ENCODE measurements at regions not wholly inside any gene's neighbourhood (a gene's known extent, or its start where the extent isn't known, plus 50 kb on each side); places are given as distances from the start of the nearest gene placed in this dataset.

DNA sequence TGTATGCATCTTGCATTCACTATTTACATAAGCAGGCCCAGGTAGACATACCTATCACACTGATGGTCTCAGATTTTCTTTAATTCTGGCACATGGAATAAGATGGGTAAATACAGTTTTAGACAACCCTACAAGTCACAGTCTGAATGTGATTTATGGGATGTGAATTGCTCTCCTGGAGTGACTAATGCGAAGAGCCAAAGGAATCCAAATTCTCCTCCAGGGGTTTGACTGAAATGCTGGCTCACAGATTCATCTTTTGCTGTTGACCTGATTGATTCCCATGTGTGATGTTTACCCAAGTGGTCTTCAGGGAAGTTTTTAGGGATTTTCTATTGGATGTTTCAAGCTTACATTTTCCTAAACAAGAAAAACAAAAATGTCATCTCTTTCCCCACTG is 277.9 kb upstream of the MON1B start:
- no peak overlapping the region for H3K4me3 Mint-ChIP-seq
- no peaks in the 10 kb centered on the region for H3K36me3 Mint-ChIP-seq
- H3K9me3 Mint-ChIP-seq: peaks cover 0 to 3% (median 0%) of the 10 kb centered on the region in 7 donors
- no peak overlapping the region for H3K27ac Mint-ChIP-seq
- no peaks in the 10 kb centered on the region for H3K27me3 Mint-ChIP-seq
- no peak for ATAC-seq (ENCODE audit: low read depth in 2 of 2)
- H3K4me1 Mint-ChIP-seq: no peaks in the 10 kb centered on the region
- no peak for DNase-seq

DNA sequence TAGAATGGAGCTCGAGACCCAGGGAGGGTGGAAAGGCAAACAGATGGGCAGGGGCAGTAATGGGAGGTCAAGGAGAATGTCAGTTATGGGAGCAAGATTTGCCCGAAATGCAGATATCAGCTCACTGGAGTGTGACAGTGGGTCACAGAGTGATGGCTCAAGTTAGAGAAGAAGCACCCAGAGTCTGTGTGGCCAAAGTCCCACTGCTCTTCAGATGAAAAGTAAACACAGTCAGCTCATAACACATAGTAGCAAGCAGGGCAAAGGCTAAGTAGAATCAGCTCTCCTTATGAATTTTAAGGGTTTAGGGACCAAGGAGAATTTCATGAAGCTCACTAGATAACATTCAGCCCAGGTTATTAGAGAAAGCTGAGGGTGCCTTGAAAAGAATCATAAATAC is 264.9 kb upstream of the MON1B start:
- no peaks in the 10 kb centered on the region for H3K36me3 Mint-ChIP-seq
- H3K27ac Mint-ChIP-seq: no peak overlapping the region
- peaks cover 0 to 7% (median 0%) of the 10 kb centered on the region in 7 donors for H3K9me3 Mint-ChIP-seq
- H3K27me3 Mint-ChIP-seq: no peaks in the 10 kb centered on the region
- H3K4me1 Mint-ChIP-seq: no peaks in the 10 kb centered on the region
- DNase-seq (no peak), ATAC-seq (ENCODE audit: low read depth in 2 of 2) (no peak)
- no peak overlapping the region for H3K4me3 Mint-ChIP-seq

DNA sequence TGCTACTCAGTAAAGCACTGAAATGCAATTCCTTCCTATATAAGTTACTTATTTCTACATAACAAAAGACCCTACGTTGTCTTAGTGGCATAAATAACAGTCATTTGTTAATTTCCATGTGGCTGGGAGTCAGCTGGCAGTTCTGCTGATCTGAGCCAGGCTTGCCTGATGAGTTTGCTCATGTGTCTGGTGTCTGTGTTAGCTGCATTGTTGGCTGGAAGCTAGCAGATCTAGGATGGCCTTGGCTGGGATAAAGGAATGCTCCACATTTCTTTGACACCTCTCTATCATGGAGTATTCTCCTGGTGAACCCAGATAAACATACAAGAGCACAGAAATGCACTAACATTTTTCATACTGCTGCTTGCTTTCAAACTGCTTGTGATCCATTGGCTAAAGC is 264.4 kb upstream of the MON1B start:
- DNase-seq: no peak
- no peaks in the 10 kb centered on the region for H3K36me3 Mint-ChIP-seq
- H3K4me3 Mint-ChIP-seq: no peak overlapping the region
- no peaks in the 10 kb centered on the region for H3K27me3 Mint-ChIP-seq
- no peak for ATAC-seq (ENCODE audit: low read depth in 2 of 2)
- no peaks in the 10 kb centered on the region for H3K4me1 Mint-ChIP-seq
- H3K9me3 Mint-ChIP-seq: peaks cover 0 to 7% (median 0%) of the 10 kb centered on the region in 7 donors
- no peak overlapping the region for H3K27ac Mint-ChIP-seq

DNA sequence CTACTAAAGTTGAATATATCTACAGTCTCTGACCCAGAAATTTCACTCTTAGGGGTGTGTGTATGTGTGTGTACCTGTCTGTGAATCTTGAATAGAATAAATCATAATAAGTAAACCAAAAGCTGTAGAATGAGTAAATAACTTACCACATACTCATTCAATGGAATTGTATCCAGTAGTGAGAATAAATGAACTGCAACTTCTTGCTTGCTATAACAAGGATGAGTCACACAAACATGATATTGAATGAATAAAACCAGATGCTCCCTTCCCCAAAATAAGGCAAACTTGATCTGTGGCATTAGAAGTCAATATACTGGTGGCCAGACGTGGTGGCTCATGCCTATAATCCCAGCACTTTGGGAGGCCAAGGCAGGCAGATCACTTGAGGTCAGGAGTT is 259.8 kb upstream of the MON1B start:
- H3K4me1 Mint-ChIP-seq: no peaks in the 10 kb centered on the region

GRCh38 chr16:76932541-76933211 is 258.3 kb upstream of the MON1B start:
- Mint-ChIP-seq H3K27me3 (no peaks in the 10 kb centered on the region), H3K4me3 (no peak overlapping the region), H3K4me1 (no peaks in the 10 kb centered on the region), H3K27ac (no peak overlapping the region), H3K9me3 (peaks cover 0 to 5% (median 0%) of the 10 kb centered on the region in 7 donors), H3K36me3 (no peaks in the 10 kb centered on the region)
- ATAC-seq (ENCODE audit: low read depth in 2 of 2) (no peak), DNase-seq (no peak)

More for the DNA sequence above, 259.8 kb upstream of the MON1B start:
- H3K27me3 Mint-ChIP-seq: no peaks in the 10 kb centered on the region
- H3K36me3 Mint-ChIP-seq: no peaks in the 10 kb centered on the region
- H3K27ac Mint-ChIP-seq: no peak overlapping the region
- no peak overlapping the region for H3K4me3 Mint-ChIP-seq
- no peak for ATAC-seq (ENCODE audit: low read depth in 2 of 2)
- no peak for DNase-seq
- peaks cover 0 to 5% (median 0%) of the 10 kb centered on the region in 7 donors for H3K9me3 Mint-ChIP-seq

DNA sequence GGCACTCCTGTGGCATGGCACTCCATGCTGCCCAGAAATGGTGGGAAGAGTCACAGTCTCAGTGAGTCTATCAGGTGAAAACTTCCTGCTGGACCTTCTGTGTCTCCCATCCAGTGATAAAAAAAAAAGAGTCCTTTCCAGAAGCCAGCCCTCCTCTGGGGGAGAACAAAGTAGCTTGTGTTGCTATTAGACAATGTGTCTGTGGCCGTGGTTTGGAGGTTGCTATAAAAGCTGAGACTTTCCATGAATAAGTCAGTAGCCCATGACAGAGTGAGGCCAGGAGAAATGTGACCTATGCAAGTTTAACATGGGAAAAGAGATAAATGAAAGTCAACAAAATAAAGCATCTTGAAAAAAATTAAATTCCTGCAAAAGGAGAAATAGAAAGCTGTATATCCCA is 250.7 kb upstream of the MON1B start:
- H3K9me3 Mint-ChIP-seq: peaks cover 0 to 5% (median 2%) of the 10 kb centered on the region in 7 donors
- no peak overlapping the region for H3K4me3 Mint-ChIP-seq
- peaks cover 0 to 7% (median 0%) of the 10 kb centered on the region in 3 donors for H3K27me3 Mint-ChIP-seq
- no peak overlapping the region for H3K27ac Mint-ChIP-seq
- DNase-seq (no peak), ATAC-seq (ENCODE audit: low read depth in 2 of 2) (no peak)
- no peaks in the 10 kb centered on the region for H3K36me3 Mint-ChIP-seq
- no peaks in the 10 kb centered on the region for H3K4me1 Mint-ChIP-seq

DNA sequence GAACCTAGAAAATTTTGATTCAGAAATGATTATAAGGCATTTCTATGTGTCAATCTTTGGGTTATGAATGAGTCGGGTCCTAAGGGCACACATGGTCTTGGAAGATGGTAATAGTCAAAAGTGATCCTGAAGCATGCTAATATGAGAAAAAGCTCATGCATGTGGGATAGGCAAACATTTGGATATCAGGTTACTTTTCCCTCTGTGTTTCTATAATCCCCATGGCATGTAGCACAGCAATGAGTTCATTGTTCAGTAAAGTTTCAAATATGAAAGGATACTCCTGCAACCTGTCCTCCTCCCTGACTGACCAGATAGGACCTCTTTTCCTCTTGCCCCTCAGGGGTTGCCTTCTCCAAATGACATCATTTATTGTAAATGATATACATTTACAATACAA is 249.9 kb upstream of the MON1B start:
- Mint-ChIP-seq H3K27ac (no peak overlapping the region), H3K9me3 (peaks cover 0 to 2% (median 0%) of the 10 kb centered on the region in 7 donors), H3K4me1 (no peaks in the 10 kb centered on the region), H3K36me3 (no peaks in the 10 kb centered on the region), H3K27me3 (peaks cover 0 to 7% (median 0%) of the 10 kb centered on the region in 3 donors), H3K4me3 (no peak overlapping the region)
- ATAC-seq (ENCODE audit: low read depth in 2 of 2): no peak
- no peak for DNase-seq

- H3K9me3 Mint-ChIP-seq: peaks cover 0 to 2% (median 0%) of the 10 kb centered on the region in 7 donors
- H3K36me3 Mint-ChIP-seq: no peaks in the 10 kb centered on the region
- no peak overlapping the region for H3K4me3 Mint-ChIP-seq
- no peak for ATAC-seq (ENCODE audit: low read depth in 2 of 2)
- H3K4me1 Mint-ChIP-seq: no peaks in the 10 kb centered on the region
- no peak for DNase-seq
- no peak overlapping the region for H3K27ac Mint-ChIP-seq
- H3K27me3 Mint-ChIP-seq: peaks cover 0 to 7% (median 0%) of the 10 kb centered on the region in 3 donors
These were observed 248.9 kb upstream of the MON1B start for GRCh38 chr16:76942089-76942488.

- Mint-ChIP-seq H3K9me3 (peaks cover 0 to 3% (median 0%) of the 10 kb centered on the region in 7 donors), H3K4me1 (no peaks in the 10 kb centered on the region), H3K36me3 (no peaks in the 10 kb centered on the region), H3K27ac (no peak overlapping the region), H3K27me3 (peaks cover 0 to 3% (median 0%) of the 10 kb centered on the region in 3 donors), H3K4me3 (no peak overlapping the region)
- DNase-seq (no peak), ATAC-seq (ENCODE audit: low read depth in 2 of 2) (no peak)
These were observed 247.1 kb upstream of the MON1B start for GRCh38 chr16:76943921-76944320.

GRCh38 chr16:76946879-76947278 is 244.1 kb upstream of the MON1B start:
- no peaks in the 10 kb centered on the region for H3K4me1 Mint-ChIP-seq
- H3K4me3 Mint-ChIP-seq: no peak overlapping the region
- ATAC-seq (ENCODE audit: low read depth in 2 of 2): no peak
- H3K27me3 Mint-ChIP-seq: peaks cover 0 to 3% (median 0%) of the 10 kb centered on the region in 3 donors
- no peak overlapping the region for H3K27ac Mint-ChIP-seq
- peaks cover 3 to 12% (median 5%) of the 10 kb centered on the region in 7 donors for H3K9me3 Mint-ChIP-seq
- peaks cover 0 to 3% of the 10 kb centered on the region in 2 donors for H3K36me3 Mint-ChIP-seq
- no peak for DNase-seq

DNA sequence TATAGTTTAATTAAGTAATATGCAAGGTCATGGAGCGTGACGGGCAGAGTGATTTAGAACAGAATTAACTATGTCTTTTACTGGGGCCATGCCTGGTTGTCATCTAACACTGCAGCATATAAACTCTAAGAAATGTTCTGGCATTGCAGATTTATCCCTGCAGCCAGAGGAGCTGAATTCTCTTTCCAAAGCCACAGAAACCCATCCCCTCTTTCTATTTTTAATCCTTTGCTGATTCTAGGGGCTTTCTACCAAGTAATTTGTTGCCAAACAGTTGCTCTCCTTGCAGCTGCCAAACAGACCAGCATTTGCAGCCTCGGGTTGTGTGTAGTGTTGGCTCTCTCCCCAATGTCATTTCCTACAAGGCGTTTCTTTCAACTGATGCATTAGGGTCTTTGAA is 243.2 kb upstream of the MON1B start:
- H3K36me3 Mint-ChIP-seq: peaks cover 0 to 4% of the 10 kb centered on the region in 2 donors
- no peak for ATAC-seq (ENCODE audit: low read depth in 2 of 2)

GRCh38 chr16:76955629-76956028 is 235.4 kb upstream of the MON1B start:
- Mint-ChIP-seq H3K4me1 (no peaks in the 10 kb centered on the region), H3K4me3 (no peak overlapping the region), H3K36me3 (peaks cover 0 to 4% of the 10 kb centered on the region in 2 donors), H3K27ac (no peak overlapping the region), H3K9me3 (peaks cover under 1 to 22% (median 9%) of the 10 kb centered on the region in 7 donors), H3K27me3 (no peaks in the 10 kb centered on the region)
- DNase-seq: no peak
- no peak for ATAC-seq (ENCODE audit: low read depth in 2 of 2)

More for the DNA sequence above, 243.2 kb upstream of the MON1B start:
- DNase-seq: no peak
- Mint-ChIP-seq H3K27me3 (no peaks in the 10 kb centered on the region), H3K27ac (no peak overlapping the region), H3K9me3 (peaks cover 3 to 13% (median 6%) of the 10 kb centered on the region in 7 donors), H3K4me1 (no peaks in the 10 kb centered on the region), H3K4me3 (no peak overlapping the region)

- no peak for DNase-seq
- peaks cover 0 to 4% of the 10 kb centered on the region in 2 donors for H3K36me3 Mint-ChIP-seq
- H3K27ac Mint-ChIP-seq: no peak overlapping the region
- no peaks in the 10 kb centered on the region for H3K27me3 Mint-ChIP-seq
- H3K9me3 Mint-ChIP-seq: peaks cover 0 to 21% (median 8%) of the 10 kb centered on the region in 7 donors
- no peaks in the 10 kb centered on the region for H3K4me1 Mint-ChIP-seq
- no peak overlapping the region for H3K4me3 Mint-ChIP-seq
- no peak for ATAC-seq (ENCODE audit: low read depth in 2 of 2)
These were observed 234.6 kb upstream of the MON1B start for GRCh38 chr16:76956394-76956793.

- Mint-ChIP-seq H3K9me3 (peaks cover 0 to 17% (median 5%) of the 10 kb centered on the region in 7 donors), H3K27ac (no peak overlapping the region), H3K4me1 (no peaks in the 10 kb centered on the region), H3K36me3 (peaks cover 0 to 1% of the 10 kb centered on the region in 2 donors), H3K27me3 (no peaks in the 10 kb centered on the region), H3K4me3 (no peak overlapping the region)
- DNase-seq: no peak
- no peak for ATAC-seq (ENCODE audit: low read depth in 2 of 2)
These were observed 234.1 kb upstream of the MON1B start for GRCh38 chr16:76956841-76957240.
